Muscle of back (tissue), 3 donors: ENCODE measurements at regions not wholly inside any gene's neighbourhood (a gene's known extent, or its start where the extent isn't known, plus 50 kb on each side); places are given as distances from the start of the nearest gene placed in this dataset.

ENCODE experiments used
- DNase-seq, 3 donors: peaks; one replicate each; pipeline versions ENCODE4 v3.0.0 to v3.0.0-alpha.2; 2013

GRCh38 chr5:175579742-175580432, 78.0 kb upstream of the HRH2 start:
- DNase-seq: peak in 1 of 3 donors; percentile 4

GRCh38 chr5:175582697-175583096, 75.2 kb upstream of the HRH2 start:
- no peak for DNase-seq

GRCh38 chr5:175585567-175585966, 72.3 kb upstream of the HRH2 start:
- DNase-seq: no peak

- DNase-seq: no peak
These were observed 69.0 kb upstream of the HRH2 start for GRCh38 chr5:175588709-175589429.

GRCh38 chr5:175589714-175590113, 68.2 kb upstream of the HRH2 start:
- no peak for DNase-seq

- peak in 1 of 3 donors; percentile 57 for DNase-seq
These were observed 67.4 kb upstream of the HRH2 start for GRCh38 chr5:175590471-175590881.

- no peak for DNase-seq
These were observed 66.6 kb upstream of the HRH2 start for GRCh38 chr5:175591293-175591692.

GRCh38 chr5:175593794-175594193, 64.1 kb upstream of the HRH2 start:
- DNase-seq: no peak

- DNase-seq: no peak
These were observed 62.0 kb upstream of the HRH2 start for GRCh38 chr5:175595905-175596304.

- no peak for DNase-seq
These were observed 61.1 kb upstream of the HRH2 start for GRCh38 chr5:175596761-175597189.

- no peak for DNase-seq
These were observed 60.2 kb upstream of the HRH2 start for GRCh38 chr5:175597718-175598117.

- no peak for DNase-seq
These were observed 59.1 kb upstream of the HRH2 start for GRCh38 chr5:175598774-175599173.

- no peak for DNase-seq
These were observed 58.7 kb upstream of the HRH2 start for GRCh38 chr5:175599210-175599609.

GRCh38 chr5:175603987-175604739, 53.7 kb upstream of the HRH2 start:
- no peak for DNase-seq

- DNase-seq: no peak
These were observed 51.5 kb upstream of the HRH2 start for GRCh38 chr5:175606409-175606808.
